ENCODE measurements at regions not wholly inside any gene's neighbourhood (a gene's known extent, or its start where the extent isn't known, plus 50 kb on each side); places are given as distances from the start of the nearest gene placed in this dataset.

GRCh38 chr10:113442336-113442735 lies 110.5 kb upstream of the HABP2 start:
- Histone ChIP-seq H3K4me1 (peaks cover 21% of the 10 kb centered on the region), H3K27ac (no peak overlapping the region), H3K4me3 (no peak overlapping the region), H3K9me3 (no peaks in the 10 kb centered on the region), H3K27me3 (no peaks in the 10 kb centered on the region), H3K36me3 (replicated peaks in 1 of 2; ENCODE audit: insufficient read depth in 1 of 2, low read depth in 2 of 2) (no peaks in the 10 kb centered on the region)
- intact Hi-C loops (cut with DNase I): no loop called here
- no peak for TF ChIP-seq POLR2A (IDR thresholded peaks at IDR 0.05)
- TF ChIP-seq CTCF (IDR thresholded peaks at IDR 0.05): no peak
- DNase-seq: no peak
- no peak for ATAC-seq
- WGBS, 2 donors: 69 to 89% methylated on average over 2 of the region's 2 CpGs

GRCh38 chr10:113443141-113443925 lies 109.5 kb upstream of the HABP2 start:
- 78 to 84% methylated on average over 3 of the region's 3 CpGs for WGBS, 2 donors
- peaks cover 28% of the 10 kb centered on the region for H3K4me1 ChIP-seq
- H3K27me3 ChIP-seq: no peaks in the 10 kb centered on the region
- H3K4me3 ChIP-seq: no peak overlapping the region
- no peak overlapping the region for H3K27ac ChIP-seq
- H3K9me3 ChIP-seq: no peaks in the 10 kb centered on the region
- ATAC-seq (no peak), DNase-seq (no peak)
- H3K36me3 ChIP-seq (replicated peaks in 1 of 2; ENCODE audit: insufficient read depth in 1 of 2, low read depth in 2 of 2): no peaks in the 10 kb centered on the region
- no peak for TF ChIP-seq CTCF (IDR thresholded peaks at IDR 0.05)
- no peak for TF ChIP-seq POLR2A (IDR thresholded peaks at IDR 0.05)
- intact Hi-C loops (cut with DNase I): no loop called here

- H3K27me3 ChIP-seq: no peaks in the 10 kb centered on the region
- 83 to 89% methylated on average over 3 of the region's 3 CpGs for WGBS, 2 donors
- TF ChIP-seq POLR2A (IDR thresholded peaks at IDR 0.05) (no peak), CTCF (IDR thresholded peaks at IDR 0.05) (no peak)
- no peak overlapping the region for H3K4me3 ChIP-seq
- no peaks in the 10 kb centered on the region for H3K9me3 ChIP-seq
- ATAC-seq (no peak), DNase-seq (no peak)
- intact Hi-C loops (cut with DNase I): no loop called here
- H3K4me1 ChIP-seq: peaks cover 28% of the 10 kb centered on the region
- H3K36me3 ChIP-seq (replicated peaks in 1 of 2; ENCODE audit: insufficient read depth in 1 of 2, low read depth in 2 of 2): no peaks in the 10 kb centered on the region
- H3K27ac ChIP-seq: no peak overlapping the region
These were observed 108.0 kb upstream of the HABP2 start for GRCh38 chr10:113444766-113445365.

- no peaks in the 10 kb centered on the region for H3K9me3 ChIP-seq
- H3K4me3 ChIP-seq: no peak overlapping the region
- H3K27me3 ChIP-seq: no peaks in the 10 kb centered on the region
- no peak for ATAC-seq
- H3K4me1 ChIP-seq: peaks cover 28% of the 10 kb centered on the region
- intact Hi-C loops (cut with DNase I): no loop called here
- no peak overlapping the region for H3K27ac ChIP-seq
- DNase-seq: no peak
- TF ChIP-seq CTCF (IDR thresholded peaks at IDR 0.05) (no peak), POLR2A (IDR thresholded peaks at IDR 0.05) (no peak)
- 93 to 94% methylated on average over 5 of the region's 5 CpGs for WGBS, 2 donors
- H3K36me3 ChIP-seq (replicated peaks in 1 of 2; ENCODE audit: insufficient read depth in 1 of 2, low read depth in 2 of 2): no peaks in the 10 kb centered on the region
These were observed 107.1 kb upstream of the HABP2 start for GRCh38 chr10:113445736-113446135.

All from body of pancreas (tissue), 4 donors.